Right renal cortex interstitium (tissue), 3 donors: ENCODE measurements at regions not wholly inside any gene's neighbourhood (a gene's known extent, or its start where the extent isn't known, plus 50 kb on each side); places are given as distances from the start of the nearest gene placed in this dataset.
"Not testable (repeated sequence)": the region's sequence is repeated elsewhere in the genome, so short reads cannot be mapped to it uniquely, and the experiment has no call there.

Source experiments
- DNase-seq, 3 donors: peaks; one replicate each; pipeline ENCODE4 v3.0.0-alpha.2; 2013; ENCODE audit warnings: low read depth in 3 of 3, low spot score in 2 of 3

GRCh38 chr9:124084087-124084486, 72.5 kb downstream of the LHX2 start:
- no peak for DNase-seq

DNA sequence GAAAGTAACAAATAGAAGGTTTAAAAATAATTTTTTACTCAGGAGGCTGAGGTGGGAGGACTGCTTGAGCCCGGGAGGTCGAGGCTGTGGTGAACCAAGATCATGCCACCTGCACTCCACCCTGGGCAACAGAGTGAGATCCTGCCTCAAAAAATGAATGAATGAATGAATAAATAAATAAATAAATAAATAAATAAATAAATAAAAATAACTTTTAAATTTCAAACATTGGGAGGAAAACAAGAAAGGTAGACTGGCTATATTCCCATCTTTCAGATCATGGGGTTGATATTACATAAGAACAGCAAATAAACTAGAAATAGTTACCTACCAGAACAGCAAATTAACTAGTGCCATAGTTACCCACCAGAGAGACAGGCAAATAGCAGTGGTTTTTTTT, 75.7 kb downstream of the LHX2 start:
- no peak for DNase-seq

- DNase-seq, result peak in 1 of 3 donors; percentile 10
These were observed 76.9 kb downstream of the LHX2 start for GRCh38 chr9:124088476-124088837.

- not testable (repeated sequence) for DNase-seq
These were observed 78.3 kb downstream of the LHX2 start for GRCh38 chr9:124089631-124090488.

DNA sequence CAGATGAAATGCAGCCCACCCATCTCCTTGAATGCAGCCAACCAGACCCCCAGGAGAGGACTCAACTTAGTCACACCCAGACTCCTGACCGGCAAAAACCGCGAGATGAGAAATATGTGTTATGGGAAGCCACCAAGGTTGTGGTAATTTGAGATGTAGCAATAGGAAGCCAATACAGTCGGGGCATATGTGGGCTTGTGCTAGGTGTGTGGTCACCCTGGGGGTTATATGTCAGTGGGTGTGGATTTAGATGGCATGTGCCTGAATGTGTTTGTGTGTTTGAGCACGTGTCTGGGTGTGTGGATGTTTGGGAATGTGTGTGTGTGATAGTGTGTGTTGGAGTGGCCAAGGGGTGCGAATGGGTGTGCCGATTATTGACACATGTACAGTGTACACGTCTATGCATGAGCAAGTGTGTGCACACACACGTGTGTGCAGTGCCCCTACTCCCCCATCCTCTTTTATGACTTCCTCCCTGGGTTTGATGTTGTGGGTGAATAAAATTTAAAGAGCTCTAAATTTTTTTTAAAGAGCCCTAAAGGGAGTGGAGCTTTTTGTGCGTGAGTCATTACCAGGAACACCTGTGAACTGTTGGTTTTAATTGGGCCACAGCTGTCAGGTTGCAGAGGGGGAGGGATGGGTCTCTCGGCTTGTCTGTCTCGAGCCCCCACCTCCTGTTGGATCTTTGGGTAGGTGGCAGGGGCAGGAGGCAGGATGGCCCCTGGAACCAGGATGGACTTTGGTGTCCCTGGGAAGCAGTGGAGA, 86.8 kb downstream of the LHX2 start:
- no peak for DNase-seq

GRCh38 chr9:124099860-124100259, 88.3 kb downstream of the LHX2 start:
- no peak for DNase-seq

- no peak for DNase-seq
These were observed 89.8 kb downstream of the LHX2 start for GRCh38 chr9:124101215-124101968.

GRCh38 chr9:124101969-124102345, 90.4 kb downstream of the LHX2 start:
- DNase-seq, result no peak

DNA sequence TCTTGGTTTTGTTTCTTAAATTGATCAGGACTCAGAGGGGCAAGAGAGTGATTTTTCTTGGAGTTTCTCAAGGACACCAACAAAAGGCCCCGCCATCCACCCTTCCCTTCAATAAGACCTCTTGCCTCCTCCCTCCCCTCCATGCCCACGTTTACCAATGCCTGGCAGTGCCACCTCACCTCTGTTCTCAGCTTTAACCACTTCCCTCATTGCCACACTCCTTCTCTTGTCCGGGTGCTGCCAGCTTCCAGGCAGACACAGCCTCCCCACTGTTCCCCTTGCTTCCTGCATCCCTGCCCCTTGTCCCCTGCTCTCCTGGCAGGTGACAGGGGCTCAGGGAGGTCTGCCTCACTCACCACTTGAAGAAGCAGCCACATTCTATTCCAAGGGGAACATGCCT, 90.8 kb downstream of the LHX2 start:
- no peak for DNase-seq

GRCh38 chr9:124105266-124105665, 93.7 kb downstream of the LHX2 start:
- no peak for DNase-seq

DNA sequence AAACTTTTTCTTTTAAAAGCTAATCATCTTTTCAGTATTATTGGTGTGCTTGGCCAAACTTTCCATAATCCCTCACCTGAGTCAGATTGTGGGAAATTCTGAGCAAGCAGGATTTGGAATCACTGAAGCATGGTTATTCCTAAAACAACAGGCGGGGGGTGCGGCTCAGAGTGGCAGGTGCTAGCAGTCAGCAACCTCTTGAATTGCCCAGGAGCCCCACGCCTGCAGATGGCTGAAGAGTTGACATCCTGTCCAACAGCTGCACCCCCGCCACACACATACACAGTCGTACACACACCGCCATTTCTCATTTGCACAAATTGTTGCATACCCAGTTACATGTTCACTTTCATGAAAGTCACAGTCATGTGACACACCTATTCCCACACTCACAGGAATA, 96.6 kb downstream of the LHX2 start:
- DNase-seq, result no peak

DNA sequence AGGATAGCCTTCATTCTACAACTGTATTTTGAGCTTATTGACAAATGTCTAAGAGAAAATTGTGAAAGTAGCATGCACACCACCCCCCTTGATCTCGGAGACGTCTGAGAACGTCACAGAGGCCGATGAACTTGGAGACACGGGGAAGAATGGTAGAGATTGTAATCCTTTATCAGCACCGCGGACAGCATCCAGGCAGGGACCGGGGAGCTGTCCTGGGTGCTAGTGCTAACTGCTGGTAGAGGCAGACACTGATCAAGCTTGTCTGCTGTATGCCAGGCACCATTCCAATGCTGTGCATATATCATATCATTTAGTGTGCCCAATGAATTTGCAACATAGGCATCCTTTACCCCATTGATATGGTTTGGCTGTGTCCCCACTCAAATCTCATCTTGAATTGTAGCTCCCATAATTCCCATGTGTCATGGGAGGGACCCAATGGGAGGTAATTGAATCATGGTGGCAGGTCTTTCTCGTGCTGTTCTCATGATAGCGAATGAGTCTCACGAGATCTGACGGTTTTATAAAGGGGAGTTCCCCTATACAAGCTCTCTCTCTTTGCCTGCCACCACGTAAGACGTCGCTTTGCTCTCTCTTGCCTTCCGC, 98.8 kb downstream of the LHX2 start:
- peak; percentile 47 to 71 (median 58) for DNase-seq

GRCh38 chr9:124116683-124117363, 105.3 kb downstream of the LHX2 start:
- DNase-seq, result no peak

DNA sequence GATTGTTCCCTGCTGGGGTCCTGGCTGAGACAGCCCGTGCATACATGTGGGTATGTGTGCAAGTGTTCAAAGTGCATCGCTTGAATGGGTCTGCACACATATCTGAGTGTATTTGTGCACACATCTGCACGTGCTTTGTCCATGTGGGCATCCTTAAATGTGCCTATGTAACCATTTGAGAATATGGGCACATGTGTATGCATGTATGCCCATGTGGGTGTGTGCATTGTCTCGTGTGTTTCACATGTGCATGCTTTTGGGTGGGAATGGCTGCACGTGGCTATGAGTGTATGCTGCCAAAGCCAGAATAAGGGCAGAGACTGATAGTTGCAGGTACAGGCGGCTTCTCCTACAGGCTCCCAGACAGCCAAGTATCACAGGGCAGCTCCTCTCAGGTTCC, 107.3 kb downstream of the LHX2 start:
- DNase-seq, result no peak

DNA sequence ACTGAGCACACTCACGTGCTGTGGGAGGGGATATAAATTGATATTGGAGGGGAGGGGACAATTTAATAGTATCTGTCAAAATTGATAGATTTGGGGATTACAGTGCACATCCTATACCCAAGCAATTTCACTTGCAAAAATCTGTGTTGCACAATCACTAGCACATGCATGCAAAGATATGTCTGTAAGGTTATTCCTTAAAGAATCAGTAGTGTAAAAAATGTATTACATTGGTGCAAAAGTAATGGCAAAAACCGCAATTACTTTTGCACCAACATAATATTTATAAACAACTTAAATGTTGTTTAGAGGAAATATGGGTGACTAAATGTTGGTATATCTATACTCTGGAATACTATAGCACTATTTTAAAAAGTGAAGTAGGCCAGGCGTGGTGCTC, 108.7 kb downstream of the LHX2 start:
- DNase-seq, result no peak

- DNase-seq, result no peak
These were observed 110.2 kb downstream of the LHX2 start for GRCh38 chr9:124121725-124122124.

GRCh38 chr9:124122321-124122720, 110.8 kb downstream of the LHX2 start:
- DNase-seq, result no peak

- no peak for DNase-seq
These were observed 111.4 kb downstream of the LHX2 start for GRCh38 chr9:124122813-124123462.

DNA sequence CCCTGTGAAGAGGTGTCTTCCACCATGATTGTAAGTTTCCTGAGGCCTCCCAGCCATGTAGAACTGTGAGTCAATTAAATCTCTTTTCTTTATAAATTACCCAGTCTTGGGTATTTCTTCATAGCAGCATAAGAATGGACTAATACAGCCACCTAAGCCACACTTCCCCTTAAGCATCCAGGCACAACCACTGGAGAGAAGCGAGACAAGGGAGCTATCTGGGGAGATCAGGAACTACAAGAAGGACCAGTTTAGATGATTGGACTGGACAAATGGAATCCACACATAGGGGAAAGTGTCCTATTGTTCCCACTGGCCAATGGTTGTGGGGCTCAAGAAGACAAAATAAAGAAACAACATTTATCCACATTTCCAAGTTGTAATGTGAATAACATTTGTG, 112.1 kb downstream of the LHX2 start:
- DNase-seq, result not testable (repeated sequence)
